Liver (tissue), 7 donors: ENCODE measurements at regions not wholly inside any gene's neighbourhood (a gene's known extent, or its start where the extent isn't known, plus 50 kb on each side); places are given as distances from the start of the nearest gene placed in this dataset.

Experiments used
- DNase-seq: peaks from one replicate; pipeline ENCODE4 v3.0.0-alpha.2; 2017; ENCODE audit warnings: low spot score
- H3K27ac ChIP-seq, 2 donors: one replicate each; pipeline ENCODE4 v1.7.0; 2013; ENCODE audit warnings: inconsistent platforms in 2 of 2, low read length in 2 of 2, control low read depth in 1 of 2, low read depth in 1 of 2, mild to moderate bottlenecking in 1 of 2
- H3K27me3 ChIP-seq, 4 donors: one replicate each; pipeline versions ENCODE4 v1.6.1 to v1.7.0; 2013; ENCODE audit warnings: low read length in 3 of 4, inconsistent platforms in 1 of 4, mild to moderate bottlenecking in 1 of 4, moderate library complexity in 1 of 4; ENCODE audit not compliant: control insufficient read depth in 4 of 4, insufficient read depth in 4 of 4
- H3K36me3 ChIP-seq, 4 donors: one replicate each; pipeline versions ENCODE4 v1.6.1 to v1.7.0; 2013; ENCODE audit warnings: low read length in 3 of 4, mild to moderate bottlenecking in 3 of 4, low read depth in 1 of 4, moderate library complexity in 1 of 4; ENCODE audit not compliant: control insufficient read depth in 4 of 4, insufficient read depth in 3 of 4
- H3K4me1 ChIP-seq, 4 donors: one replicate each; pipeline versions ENCODE4 v1.6.1 to v1.7.0; 2013; ENCODE audit warnings: low read length in 3 of 4, mild to moderate bottlenecking in 3 of 4, moderate library complexity in 1 of 4; ENCODE audit not compliant: control insufficient read depth in 4 of 4, insufficient read depth in 4 of 4
- H3K4me3 ChIP-seq, 3 donors: one replicate each; pipeline versions ENCODE4 v1.6.1 to v1.7.0; 2013; ENCODE audit warnings: low read length in 3 of 3, control low read depth in 1 of 3, low read depth in 1 of 3, mild to moderate bottlenecking in 1 of 3
- H3K9ac ChIP-seq, 2 donors: one replicate each; pipeline ENCODE4 v1.7.0; 2013; ENCODE audit warnings: low read length in 2 of 2, mild to moderate bottlenecking in 2 of 2, moderate library complexity in 2 of 2, control low read depth in 1 of 2, low read depth in 1 of 2
- H3K9me3 ChIP-seq, 4 donors: one replicate each; pipeline versions ENCODE4 v1.6.1 to v1.7.0; 2013; ENCODE audit warnings: low read length in 3 of 4; ENCODE audit not compliant: control insufficient read depth in 4 of 4
- EGR1 ChIP-seq, 2 donors: IDR thresholded peaks; 2 replicates each; pipeline ENCODE4 v1.6.1; 2016 to 2018; ENCODE audit warnings: antibody characterized with exemption in 2 of 2, low read depth in 2 of 2
- FOXA1 ChIP-seq: IDR thresholded peaks from 2 replicates; pipeline ENCODE4 v1.6.1; 2016; ENCODE audit warnings: antibody characterized with exemption
- FOXA2 ChIP-seq: IDR thresholded peaks from 2 replicates; pipeline ENCODE4 v1.6.1; 2016; ENCODE audit warnings: antibody characterized with exemption
- HNF4A ChIP-seq, 2 donors: conservative IDR thresholded peaks; 2 replicates each; pipeline ENCODE4 v1.6.1; 2016; ENCODE audit warnings: antibody characterized with exemption in 2 of 2, mild to moderate bottlenecking in 2 of 2
- HNF4G ChIP-seq: IDR thresholded peaks from 2 replicates; pipeline ENCODE4 v1.6.1; 2016; ENCODE audit warnings: antibody characterized with exemption
- JUND ChIP-seq, 2 donors: IDR thresholded peaks; 2 replicates each; pipeline ENCODE4 v1.6.1; 2016; ENCODE audit warnings: antibody characterized with exemption in 2 of 2
- RAD21 ChIP-seq, 2 donors: IDR thresholded peaks; 2 replicates each; pipeline ENCODE4 v1.6.1; 2016; ENCODE audit warnings: antibody characterized with exemption in 2 of 2, mild to moderate bottlenecking in 2 of 2
- RXRA ChIP-seq, 2 donors: IDR thresholded peaks; 2 replicates each; pipeline ENCODE4 v1.6.1; 2017 to 2018; ENCODE audit warnings: antibody characterized with exemption in 2 of 2, mild to moderate bottlenecking in 1 of 2
- SP1 ChIP-seq: IDR thresholded peaks from 2 replicates; pipeline ENCODE4 v1.6.1; 2018; ENCODE audit warnings: antibody characterized with exemption, mild to moderate bottlenecking
- TAF1 ChIP-seq: conservative IDR thresholded peaks from 2 replicates; pipeline ENCODE4 v1.6.1; 2016; ENCODE audit warnings: antibody characterized with exemption, mild to moderate bottlenecking
- YY1 ChIP-seq: IDR thresholded peaks from 2 replicates; pipeline ENCODE4 v1.6.1; 2016; ENCODE audit warnings: antibody characterized with exemption, mild to moderate bottlenecking
- WGBS: extraction: QIAGEN DNeasy Blood & Tissue Kit; methylation state at CpG from one replicate; pipeline ENCODE4 v1.1.7; 2013; 5-methylcytosine and 5-hydroxymethylcytosine counted together
- TF ChIP-seq, protein P1 (sequence below): IDR thresholded peaks from 2 replicates; pipeline ENCODE4 v1.6.1; 2016; ENCODE audit warnings: antibody characterized with exemption
- TF ChIP-seq, protein P2 (sequence below): IDR thresholded peaks from 2 replicates; pipeline ENCODE4 v1.6.1; 2016; ENCODE audit warnings: antibody characterized with exemption, mild to moderate bottlenecking
- TF ChIP-seq, protein P3 (sequence below): IDR thresholded peaks from 2 replicates; pipeline ENCODE4 v1.6.1; 2016; ENCODE audit warnings: antibody characterized with exemption
- donor health status: healthy.
- donor health status: healthy.
- donor health status: healthy.
- donor health status: healthy.

DNA sequence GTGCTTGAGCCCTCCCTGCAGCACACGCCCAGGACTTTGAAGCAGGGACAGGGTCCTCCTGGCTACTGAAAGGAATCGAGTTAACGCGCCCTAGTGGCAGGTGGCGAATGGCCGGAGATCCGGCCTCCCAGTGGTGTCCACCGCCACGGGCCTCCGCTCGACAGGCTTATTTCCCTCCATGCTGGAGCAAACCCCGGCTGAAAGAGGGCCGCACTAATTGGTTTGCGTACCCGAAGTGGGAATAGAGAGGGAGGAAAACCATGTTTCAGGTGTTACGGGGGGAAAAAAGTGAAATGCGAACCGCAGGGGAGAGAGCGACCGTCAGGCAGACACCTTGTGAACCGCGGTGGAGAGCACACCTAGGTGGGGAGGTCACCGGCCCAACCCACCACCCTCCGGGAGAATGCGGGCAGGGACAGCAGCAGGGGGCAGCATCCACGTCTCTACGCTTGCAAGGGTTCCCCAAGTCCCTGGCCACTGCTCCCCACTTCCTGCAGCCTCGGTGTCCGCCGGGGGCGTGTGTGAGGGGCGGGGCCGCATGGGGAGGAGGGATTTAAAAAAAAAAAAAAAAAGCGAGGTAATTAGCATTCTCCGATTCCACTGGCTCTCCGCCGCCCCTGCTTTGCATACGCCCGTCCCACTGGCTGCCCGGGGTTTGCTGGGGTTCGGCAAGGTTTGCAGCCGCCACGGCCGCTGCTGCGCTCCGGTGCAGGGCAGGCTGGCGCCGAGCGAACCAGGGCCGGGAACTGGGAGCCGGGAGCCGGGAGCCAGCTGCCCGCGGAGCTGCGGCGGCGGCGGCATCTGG lies 224.6 kb upstream of the CRY1 start:
- 4% methylated on average over 58 of the region's 58 CpGs for WGBS
- H3K4me3 ChIP-seq, result peak overlapping the region in 2 of 3 donors; percentile 27 to 48
- H3K36me3 ChIP-seq, result no peaks in the 10 kb centered on the region
- peaks cover 20 to 39% (median 36%) of the 10 kb centered on the region in 4 donors for H3K4me1 ChIP-seq
- no peaks in the 10 kb centered on the region for H3K9me3 ChIP-seq
- DNase-seq, result peak; percentile 61
- no peak overlapping the region for H3K27ac ChIP-seq
- no peak overlapping the region for H3K9ac ChIP-seq
- TF ChIP-seq HNF4A (conservative IDR thresholded peaks at IDR 0.05), result peak in 1 of 2 donors; percentile 42
- no peak for TF ChIP-seq JUND (IDR thresholded peaks at IDR 0.05)
- TF ChIP-seq YY1, result no peak
- TF ChIP-seq, protein P1, sequence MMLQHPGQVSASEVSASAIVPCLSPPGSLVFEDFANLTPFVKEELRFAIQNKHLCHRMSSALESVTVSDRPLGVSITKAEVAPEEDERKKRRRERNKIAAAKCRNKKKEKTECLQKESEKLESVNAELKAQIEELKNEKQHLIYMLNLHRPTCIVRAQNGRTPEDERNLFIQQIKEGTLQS, result no peak
- TF ChIP-seq FOXA1, result no peak
- TF ChIP-seq, protein P2, sequence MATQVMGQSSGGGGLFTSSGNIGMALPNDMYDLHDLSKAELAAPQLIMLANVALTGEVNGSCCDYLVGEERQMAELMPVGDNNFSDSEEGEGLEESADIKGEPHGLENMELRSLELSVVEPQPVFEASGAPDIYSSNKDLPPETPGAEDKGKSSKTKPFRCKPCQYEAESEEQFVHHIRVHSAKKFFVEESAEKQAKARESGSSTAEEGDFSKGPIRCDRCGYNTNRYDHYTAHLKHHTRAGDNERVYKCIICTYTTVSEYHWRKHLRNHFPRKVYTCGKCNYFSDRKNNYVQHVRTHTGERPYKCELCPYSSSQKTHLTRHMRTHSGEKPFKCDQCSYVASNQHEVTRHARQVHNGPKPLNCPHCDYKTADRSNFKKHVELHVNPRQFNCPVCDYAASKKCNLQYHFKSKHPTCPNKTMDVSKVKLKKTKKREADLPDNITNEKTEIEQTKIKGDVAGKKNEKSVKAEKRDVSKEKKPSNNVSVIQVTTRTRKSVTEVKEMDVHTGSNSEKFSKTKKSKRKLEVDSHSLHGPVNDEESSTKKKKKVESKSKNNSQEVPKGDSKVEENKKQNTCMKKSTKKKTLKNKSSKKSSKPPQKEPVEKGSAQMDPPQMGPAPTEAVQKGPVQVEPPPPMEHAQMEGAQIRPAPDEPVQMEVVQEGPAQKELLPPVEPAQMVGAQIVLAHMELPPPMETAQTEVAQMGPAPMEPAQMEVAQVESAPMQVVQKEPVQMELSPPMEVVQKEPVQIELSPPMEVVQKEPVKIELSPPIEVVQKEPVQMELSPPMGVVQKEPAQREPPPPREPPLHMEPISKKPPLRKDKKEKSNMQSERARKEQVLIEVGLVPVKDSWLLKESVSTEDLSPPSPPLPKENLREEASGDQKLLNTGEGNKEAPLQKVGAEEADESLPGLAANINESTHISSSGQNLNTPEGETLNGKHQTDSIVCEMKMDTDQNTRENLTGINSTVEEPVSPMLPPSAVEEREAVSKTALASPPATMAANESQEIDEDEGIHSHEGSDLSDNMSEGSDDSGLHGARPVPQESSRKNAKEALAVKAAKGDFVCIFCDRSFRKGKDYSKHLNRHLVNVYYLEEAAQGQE, result no peak
- no peak for TF ChIP-seq SP1
- no peak for TF ChIP-seq HNF4G
- TF ChIP-seq TAF1, result no peak
- TF ChIP-seq, protein P3, sequence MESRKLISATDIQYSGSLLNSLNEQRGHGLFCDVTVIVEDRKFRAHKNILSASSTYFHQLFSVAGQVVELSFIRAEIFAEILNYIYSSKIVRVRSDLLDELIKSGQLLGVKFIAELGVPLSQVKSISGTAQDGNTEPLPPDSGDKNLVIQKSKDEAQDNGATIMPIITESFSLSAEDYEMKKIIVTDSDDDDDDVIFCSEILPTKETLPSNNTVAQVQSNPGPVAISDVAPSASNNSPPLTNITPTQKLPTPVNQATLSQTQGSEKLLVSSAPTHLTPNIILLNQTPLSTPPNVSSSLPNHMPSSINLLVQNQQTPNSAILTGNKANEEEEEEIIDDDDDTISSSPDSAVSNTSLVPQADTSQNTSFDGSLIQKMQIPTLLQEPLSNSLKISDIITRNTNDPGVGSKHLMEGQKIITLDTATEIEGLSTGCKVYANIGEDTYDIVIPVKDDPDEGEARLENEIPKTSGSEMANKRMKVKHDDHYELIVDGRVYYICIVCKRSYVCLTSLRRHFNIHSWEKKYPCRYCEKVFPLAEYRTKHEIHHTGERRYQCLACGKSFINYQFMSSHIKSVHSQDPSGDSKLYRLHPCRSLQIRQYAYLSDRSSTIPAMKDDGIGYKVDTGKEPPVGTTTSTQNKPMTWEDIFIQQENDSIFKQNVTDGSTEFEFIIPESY, result no peak
- TF ChIP-seq FOXA2, result no peak
- TF ChIP-seq RAD21 (IDR thresholded peaks at IDR 0.05), result peak in 1 of 2 donors; percentile 20
- no peak for TF ChIP-seq RXRA (IDR thresholded peaks at IDR 0.05)
- TF ChIP-seq EGR1 (IDR thresholded peaks at IDR 0.05; ENCODE audit: low read depth in 2 of 2), result no peak
- H3K27me3 ChIP-seq, result peaks cover 0 to 18% (median 4%) of the 10 kb centered on the region in 4 donors

DNA sequence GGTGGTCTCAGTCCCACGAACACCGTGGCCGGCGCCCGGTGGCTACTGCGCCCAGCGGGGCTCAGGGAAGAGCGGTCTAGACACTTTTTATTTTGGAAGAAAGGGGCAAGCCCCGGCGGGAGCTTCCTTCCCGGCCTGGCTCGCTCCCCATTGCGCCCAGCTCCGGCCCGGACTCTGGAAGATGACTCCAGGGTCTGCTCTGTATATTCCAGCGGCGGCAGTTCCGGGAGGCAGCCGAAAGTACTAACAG lies 225.1 kb upstream of the CRY1 start:
- H3K27me3 ChIP-seq, result peaks cover 0 to 18% (median 6%) of the 10 kb centered on the region in 4 donors
- under 1% methylated on average over 19 of the region's 19 CpGs for WGBS
- H3K4me1 ChIP-seq, result peaks cover 20 to 39% (median 36%) of the 10 kb centered on the region in 4 donors
- DNase-seq, result no peak
- H3K36me3 ChIP-seq, result no peaks in the 10 kb centered on the region
- peak overlapping the region in 2 of 3 donors; percentile 27 for H3K4me3 ChIP-seq
- no peak overlapping the region for H3K9ac ChIP-seq
- no peak for TF ChIP-seq TAF1
- no peak for TF ChIP-seq RAD21 (IDR thresholded peaks at IDR 0.05)
- H3K27ac ChIP-seq, result no peak overlapping the region
- no peaks in the 10 kb centered on the region for H3K9me3 ChIP-seq
